ENCODE measurements at regions not wholly inside any gene's neighbourhood (a gene's known extent, or its start where the extent isn't known, plus 50 kb on each side); places are given as distances from the start of the nearest gene placed in this dataset.

DNA sequence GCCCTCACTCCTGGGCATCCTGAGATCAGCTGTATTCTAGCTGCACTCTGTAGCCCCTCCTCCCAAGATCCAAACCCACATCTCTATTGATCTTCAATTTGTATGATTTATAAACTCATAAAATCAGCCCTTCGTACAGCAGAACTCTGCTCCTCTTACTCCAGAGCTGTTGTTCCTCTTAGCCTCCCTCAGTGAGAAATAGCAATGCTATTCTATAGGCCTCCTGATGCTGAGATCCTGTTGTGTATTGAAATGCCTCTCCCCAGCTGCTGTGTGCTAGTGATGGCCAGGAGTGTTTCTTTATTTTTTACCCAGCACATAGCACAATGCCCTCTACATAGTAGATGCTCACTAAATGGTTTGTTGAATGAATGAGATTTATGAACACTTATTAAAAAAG, 320.5 kb upstream of the ADCY2 start:
- peaks cover 9% of the 10 kb centered on the region for H3K27me3 Mint-ChIP-seq (ENCODE audit: low read depth)
- no peak for DNase-seq
- H3K9me3 Mint-ChIP-seq = no peaks in the 10 kb centered on the region
- no peak overlapping the region for H3K27ac Mint-ChIP-seq
- no peaks in the 10 kb centered on the region for H3K4me1 Mint-ChIP-seq (ENCODE audit: low read depth)
- no peak for ATAC-seq (replicated peaks in 1 of 2)
- no peak overlapping the region for H3K4me3 Mint-ChIP-seq
- no peaks in the 10 kb centered on the region for H3K36me3 Mint-ChIP-seq (ENCODE audit: insufficient read depth in 2 of 2)

- no peaks in the 10 kb centered on the region for H3K36me3 Mint-ChIP-seq (ENCODE audit: insufficient read depth in 2 of 2)
- peaks cover 7% of the 10 kb centered on the region for H3K27me3 Mint-ChIP-seq (ENCODE audit: low read depth)
- H3K4me3 Mint-ChIP-seq = no peak overlapping the region
- H3K27ac Mint-ChIP-seq = no peak overlapping the region
- H3K9me3 Mint-ChIP-seq = no peaks in the 10 kb centered on the region
- ATAC-seq (replicated peaks in 1 of 2) (no peak), DNase-seq (no peak)
- H3K4me1 Mint-ChIP-seq (ENCODE audit: low read depth) = no peaks in the 10 kb centered on the region
These were observed 317.8 kb upstream of the ADCY2 start for GRCh38 chr5:7078101-7078500.

GRCh38 chr5:7078901-7079300, 317.0 kb upstream of the ADCY2 start:
- no peaks in the 10 kb centered on the region for H3K4me1 Mint-ChIP-seq (ENCODE audit: low read depth)
- no peak overlapping the region for H3K27ac Mint-ChIP-seq
- H3K36me3 Mint-ChIP-seq (ENCODE audit: insufficient read depth in 2 of 2) = no peaks in the 10 kb centered on the region
- ATAC-seq (replicated peaks in 1 of 2) = no peak
- no peak for DNase-seq
- peaks cover 7% of the 10 kb centered on the region for H3K27me3 Mint-ChIP-seq (ENCODE audit: low read depth)
- no peaks in the 10 kb centered on the region for H3K9me3 Mint-ChIP-seq
- H3K4me3 Mint-ChIP-seq = no peak overlapping the region

DNA sequence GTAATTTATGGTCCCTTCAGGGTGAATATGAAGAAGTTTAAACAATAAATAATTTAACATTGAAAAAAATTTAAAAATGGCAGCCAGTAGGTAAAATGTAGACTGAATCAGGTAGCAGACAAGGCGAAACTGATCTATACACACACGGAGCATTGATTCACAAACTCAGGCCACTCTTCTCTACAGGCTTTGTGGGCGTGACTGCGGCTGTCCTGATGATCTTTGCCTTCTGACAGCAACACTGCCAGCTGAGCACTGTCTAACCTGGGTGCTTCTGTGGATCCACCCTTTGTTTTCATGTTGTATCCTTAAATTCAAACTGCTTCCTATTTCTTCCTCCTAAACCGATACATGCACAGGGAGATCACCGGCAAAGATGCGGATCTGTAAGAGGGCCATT, 315.4 kb upstream of the ADCY2 start:
- DNase-seq = no peak
- Mint-ChIP-seq H3K27ac (no peak overlapping the region), H3K4me1 (ENCODE audit: low read depth) (no peaks in the 10 kb centered on the region), H3K4me3 (no peak overlapping the region), H3K36me3 (ENCODE audit: insufficient read depth in 2 of 2) (no peaks in the 10 kb centered on the region), H3K9me3 (no peaks in the 10 kb centered on the region), H3K27me3 (ENCODE audit: low read depth) (peaks cover 7% of the 10 kb centered on the region)
- no peak for ATAC-seq (replicated peaks in 1 of 2)

- Mint-ChIP-seq H3K4me1 (ENCODE audit: low read depth) (no peaks in the 10 kb centered on the region), H3K27ac (no peak overlapping the region), H3K4me3 (no peak overlapping the region)
These were observed 308.1 kb upstream of the ADCY2 start for GRCh38 chr5:7087719-7088297.

DNA sequence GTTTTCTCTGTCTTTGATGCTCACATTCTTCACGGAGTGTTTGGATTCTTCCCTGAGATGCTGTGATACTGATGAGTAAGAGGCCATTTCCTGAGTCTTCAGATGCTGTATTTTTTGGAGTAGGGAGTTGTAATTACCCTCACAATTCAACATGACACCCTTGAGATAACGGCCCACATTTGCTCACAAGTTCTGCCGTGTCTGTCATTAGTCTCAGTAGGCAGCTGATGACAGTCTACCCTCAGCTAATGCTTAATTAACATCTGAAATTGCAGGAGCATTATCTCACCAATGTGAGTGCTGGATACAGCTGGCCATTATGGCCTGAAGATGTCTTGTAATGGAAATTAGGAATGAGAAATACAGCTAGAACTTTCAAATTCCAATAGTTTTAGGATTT, 307.1 kb upstream of the ADCY2 start:
- Mint-ChIP-seq H3K36me3 (ENCODE audit: insufficient read depth in 2 of 2) (no peaks in the 10 kb centered on the region), H3K27ac (no peak overlapping the region), H3K27me3 (ENCODE audit: low read depth) (no peaks in the 10 kb centered on the region), H3K4me3 (no peak overlapping the region), H3K4me1 (ENCODE audit: low read depth) (no peaks in the 10 kb centered on the region), H3K9me3 (peaks cover 0 to 4% of the 10 kb centered on the region in 2 donors)
- DNase-seq = no peak
- ATAC-seq (replicated peaks in 1 of 2) = no peak

More at GRCh38 chr5:7087719-7088297, 308.1 kb upstream of the ADCY2 start:
- no peak for ATAC-seq (replicated peaks in 1 of 2)
- Mint-ChIP-seq H3K27me3 (ENCODE audit: low read depth) (no peaks in the 10 kb centered on the region), H3K36me3 (ENCODE audit: insufficient read depth in 2 of 2) (no peaks in the 10 kb centered on the region), H3K9me3 (peaks cover 0 to 2% of the 10 kb centered on the region in 2 donors)
- no peak for DNase-seq

GRCh38 chr5:7094626-7095025, 301.3 kb upstream of the ADCY2 start:
- no peak overlapping the region for H3K4me3 Mint-ChIP-seq
- no peaks in the 10 kb centered on the region for H3K27me3 Mint-ChIP-seq (ENCODE audit: low read depth)
- peaks cover 0 to 4% of the 10 kb centered on the region in 2 donors for H3K9me3 Mint-ChIP-seq
- H3K27ac Mint-ChIP-seq = no peak overlapping the region
- DNase-seq (no peak), ATAC-seq (replicated peaks in 1 of 2) (no peak)
- H3K36me3 Mint-ChIP-seq (ENCODE audit: insufficient read depth in 2 of 2) = no peaks in the 10 kb centered on the region
- no peaks in the 10 kb centered on the region for H3K4me1 Mint-ChIP-seq (ENCODE audit: low read depth)

DNA sequence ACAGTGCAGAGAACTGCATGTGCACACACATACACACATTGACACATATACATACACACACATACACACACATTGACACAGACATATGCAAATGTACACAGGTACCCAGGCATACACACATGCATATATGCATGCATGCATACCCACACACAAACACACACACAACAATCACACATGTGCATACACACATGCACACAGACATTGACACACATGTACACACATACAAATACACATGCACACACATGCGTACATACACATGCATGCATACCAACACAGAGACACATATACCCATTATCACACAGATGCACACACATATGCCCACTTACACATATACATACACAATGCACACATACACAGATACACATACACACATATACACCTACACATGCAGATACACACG, 299.6 kb upstream of the ADCY2 start:
- ATAC-seq (replicated peaks in 1 of 2) (no peak), DNase-seq (no peak)
- Mint-ChIP-seq H3K27ac (no peak overlapping the region), H3K9me3 (peaks cover 0 to 2% of the 10 kb centered on the region in 2 donors), H3K4me3 (no peak overlapping the region), H3K27me3 (ENCODE audit: low read depth) (no peaks in the 10 kb centered on the region), H3K36me3 (ENCODE audit: insufficient read depth in 2 of 2) (no peaks in the 10 kb centered on the region), H3K4me1 (ENCODE audit: low read depth) (no peaks in the 10 kb centered on the region)

- H3K27me3 Mint-ChIP-seq (ENCODE audit: low read depth) = no peaks in the 10 kb centered on the region
- H3K36me3 Mint-ChIP-seq (ENCODE audit: insufficient read depth in 2 of 2) = no peaks in the 10 kb centered on the region
- DNase-seq (no peak), ATAC-seq (replicated peaks in 1 of 2) (no peak)
- H3K4me1 Mint-ChIP-seq (ENCODE audit: low read depth) = no peaks in the 10 kb centered on the region
- peaks cover 3 to 4% of the 10 kb centered on the region in 2 donors for H3K9me3 Mint-ChIP-seq
- H3K27ac Mint-ChIP-seq = no peak overlapping the region
- no peak overlapping the region for H3K4me3 Mint-ChIP-seq
These were observed 290.6 kb upstream of the ADCY2 start for GRCh38 chr5:7105358-7105757.

- no peaks in the 10 kb centered on the region for H3K4me1 Mint-ChIP-seq (ENCODE audit: low read depth)
- no peaks in the 10 kb centered on the region for H3K36me3 Mint-ChIP-seq (ENCODE audit: insufficient read depth in 2 of 2)
- peaks cover 0 to 10% of the 10 kb centered on the region in 2 donors for H3K9me3 Mint-ChIP-seq
- no peaks in the 10 kb centered on the region for H3K27me3 Mint-ChIP-seq (ENCODE audit: low read depth)
- DNase-seq = no peak
- no peak for ATAC-seq (replicated peaks in 1 of 2)
- H3K4me3 Mint-ChIP-seq = no peak overlapping the region
- H3K27ac Mint-ChIP-seq = no peak overlapping the region
These were observed 278.0 kb upstream of the ADCY2 start for GRCh38 chr5:7117961-7118360.

- DNase-seq = no peak
- H3K4me3 Mint-ChIP-seq = no peak overlapping the region
- H3K4me1 Mint-ChIP-seq (ENCODE audit: low read depth) = no peaks in the 10 kb centered on the region
- H3K36me3 Mint-ChIP-seq (ENCODE audit: insufficient read depth in 2 of 2) = peaks cover 2 to 4% of the 10 kb centered on the region in 2 donors
- no peak for ATAC-seq (replicated peaks in 1 of 2)
- H3K27me3 Mint-ChIP-seq (ENCODE audit: low read depth) = no peaks in the 10 kb centered on the region
- no peak overlapping the region for H3K27ac Mint-ChIP-seq
- peaks cover 1 to 6% of the 10 kb centered on the region in 2 donors for H3K9me3 Mint-ChIP-seq
These were observed 264.3 kb upstream of the ADCY2 start for GRCh38 chr5:7131680-7132079.

DNA sequence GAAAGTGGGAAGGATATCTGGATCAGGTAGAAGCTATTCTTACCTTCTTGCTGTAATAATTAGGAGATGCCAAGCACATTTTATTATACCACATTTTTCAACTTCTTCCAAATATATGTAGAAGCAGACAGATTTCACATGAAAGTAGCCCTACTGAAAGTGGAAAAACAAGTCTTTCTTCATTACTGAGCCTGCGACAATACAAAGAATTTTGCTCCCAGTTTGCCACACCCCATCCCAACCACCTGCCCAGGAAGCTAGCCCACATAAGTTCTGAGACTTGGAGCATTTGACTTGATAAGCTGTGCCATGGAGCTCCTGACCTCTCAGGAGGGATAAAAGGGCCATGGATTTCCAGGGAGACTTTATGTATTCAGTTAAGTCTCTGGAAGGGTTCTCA, 249.1 kb upstream of the ADCY2 start:
- H3K4me3 Mint-ChIP-seq = no peak overlapping the region
- H3K4me1 Mint-ChIP-seq (ENCODE audit: low read depth) = no peaks in the 10 kb centered on the region
- H3K27me3 Mint-ChIP-seq (ENCODE audit: low read depth) = no peaks in the 10 kb centered on the region
- H3K27ac Mint-ChIP-seq = no peak overlapping the region
- H3K36me3 Mint-ChIP-seq (ENCODE audit: insufficient read depth in 2 of 2) = no peaks in the 10 kb centered on the region
- DNase-seq (no peak), ATAC-seq (replicated peaks in 1 of 2) (no peak)
- H3K9me3 Mint-ChIP-seq = peaks cover 2 to 3% of the 10 kb centered on the region in 2 donors

GRCh38 chr5:7157083-7157482, 238.9 kb upstream of the ADCY2 start:
- Mint-ChIP-seq H3K9me3 (peaks cover 23 to 24% of the 10 kb centered on the region in 2 donors), H3K36me3 (ENCODE audit: insufficient read depth in 2 of 2) (peaks cover 5 to 6% of the 10 kb centered on the region in 2 donors), H3K4me1 (ENCODE audit: low read depth) (no peaks in the 10 kb centered on the region), H3K27me3 (ENCODE audit: low read depth) (no peaks in the 10 kb centered on the region), H3K4me3 (no peak overlapping the region), H3K27ac (no peak overlapping the region)
- DNase-seq = no peak
- no peak for ATAC-seq (replicated peaks in 1 of 2)

DNA sequence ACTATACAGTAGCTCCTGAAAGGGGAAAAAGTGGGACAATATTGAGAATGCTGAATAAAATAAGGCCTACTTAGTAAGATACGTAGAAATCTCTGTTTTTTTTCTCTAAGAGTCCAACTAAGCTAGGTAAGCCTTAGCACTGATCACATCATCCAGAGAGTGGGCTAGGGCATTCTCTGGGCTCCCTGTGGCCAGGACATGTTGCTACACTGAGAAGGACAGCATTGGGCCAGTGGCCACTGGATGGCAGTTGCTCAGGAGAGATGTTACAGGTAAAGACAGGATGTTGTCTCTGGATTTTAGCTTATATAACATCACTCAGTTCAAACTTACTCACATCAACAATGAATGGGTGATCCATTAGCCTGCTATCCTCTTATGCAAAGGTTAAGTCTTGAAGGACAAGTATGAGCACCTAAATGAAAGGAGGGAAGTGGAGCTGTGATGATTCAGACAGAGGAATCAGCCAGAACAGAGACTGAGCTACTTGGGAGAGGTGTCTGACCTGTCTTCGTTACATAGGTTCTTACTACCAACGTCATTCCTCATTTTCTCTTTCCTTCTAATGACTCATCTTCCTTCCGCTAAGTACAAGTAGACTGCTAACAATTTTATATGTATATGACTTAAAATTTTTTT, 226.6 kb upstream of the ADCY2 start:
- Mint-ChIP-seq H3K27me3 (ENCODE audit: low read depth) (no peaks in the 10 kb centered on the region), H3K9me3 (peaks cover 0 to 1% of the 10 kb centered on the region in 2 donors), H3K4me1 (ENCODE audit: low read depth) (no peaks in the 10 kb centered on the region), H3K27ac (no peak overlapping the region), H3K36me3 (ENCODE audit: insufficient read depth in 2 of 2) (peaks cover 0 to 3% of the 10 kb centered on the region in 2 donors), H3K4me3 (no peak overlapping the region)
- ATAC-seq (replicated peaks in 1 of 2) = no peak
- no peak for DNase-seq
